MM.1S (cell line): ENCODE measurements at regions not wholly inside any gene's neighbourhood (a gene's known extent, or its start where the extent isn't known, plus 50 kb on each side); places are given as distances from the start of the nearest gene placed in this dataset.

Experiments
- DNase-seq: peaks from one replicate; pipeline ENCODE4 v3.0.0-alpha.2; 2015
- H2AFZ ChIP-seq: fragments of 300-600 bp; sonication (generic); 2 replicates; pipeline ENCODE4 v1.6.0; 2016; ENCODE audit warnings: antibody characterized with exemption, low read length
- H3F3A ChIP-seq: fragments of 300-600 bp; sonication (generic); 2 replicates; pipeline ENCODE4 v1.6.1; 2016; ENCODE audit warnings: mild to moderate bottlenecking, antibody characterized with exemption, low read length, moderate library complexity, mixed read lengths; ENCODE audit not compliant: insufficient read depth
- H3K27ac ChIP-seq: fragments of 300-600 bp; sonication (generic); 2 replicates; pipeline ENCODE4 v1.5.1; 2016; ENCODE audit warnings: mild to moderate bottlenecking, low read length
- H3K27me3 ChIP-seq: fragments of 300-600 bp; sonication (generic); replicated peaks from 2 replicates; pipeline ENCODE4 v1.6.0; 2016; ENCODE audit warnings: low read length; ENCODE audit not compliant: insufficient read depth
- H3K36me3 ChIP-seq: fragments of 300-600 bp; sonication (generic); replicated peaks from 2 replicates; pipeline ENCODE4 v1.6.1; 2016; ENCODE audit warnings: mild to moderate bottlenecking, low read length, mixed read lengths; ENCODE audit not compliant: insufficient read depth
- H3K4me1 ChIP-seq: fragments of 300-600 bp; sonication (generic); 2 replicates; pipeline ENCODE4 v1.6.1; 2016; ENCODE audit warnings: low read length, mixed read lengths
- H3K4me2 ChIP-seq: fragments of 300-600 bp; sonication (generic); 2 replicates; pipeline ENCODE4 v1.6.0; 2016; ENCODE audit warnings: low read depth, low read length
- H3K4me3 ChIP-seq: fragments of 300-600 bp; sonication (generic); 2 replicates; pipeline ENCODE4 v1.5.1; 2016; ENCODE audit warnings: low read length, mixed read lengths
- H3K79me2 ChIP-seq: fragments of 300-600 bp; sonication (generic); 2 replicates; pipeline ENCODE4 v1.6.1; 2016; ENCODE audit warnings: mixed run types, low read length, mixed read lengths
- H3K9ac ChIP-seq: fragments of 300-600 bp; sonication (generic); 2 replicates; pipeline ENCODE4 v1.6.1; 2016; ENCODE audit warnings: low read length, mixed read lengths
- H3K9me2 ChIP-seq: fragments of 300-600 bp; sonication (generic); replicated peaks from 2 replicates; pipeline ENCODE4 v1.6.1; 2016; ENCODE audit warnings: mild to moderate bottlenecking, low read length, mixed read lengths; ENCODE audit not compliant: insufficient read depth
- H3K9me3 ChIP-seq: fragments of 300-600 bp; sonication (generic); replicated peaks from 2 replicates; pipeline ENCODE4 v1.6.1; 2016; ENCODE audit warnings: mild to moderate bottlenecking, low read length, mixed read lengths; ENCODE audit not compliant: insufficient read depth
- H4K20me1 ChIP-seq: fragments of 300-600 bp; sonication (generic); 2 replicates; pipeline ENCODE4 v1.6.1; 2016; ENCODE audit warnings: mild to moderate bottlenecking, low read length, moderate library complexity, mixed read lengths; ENCODE audit not compliant: insufficient read depth
- CTCF ChIP-seq: fragments of 300-600 bp; sonication (generic); IDR thresholded peaks from 2 replicates; pipeline ENCODE4 v1.5.1; 2016; ENCODE audit warnings: antibody characterized with exemption, low read length, mixed read lengths
- EZH2 ChIP-seq: fragments of 300-600 bp; sonication (generic); optimal IDR thresholded peaks from 2 replicates; pipeline ENCODE3; 2017; ENCODE audit warnings: low read depth, mild to moderate bottlenecking, antibody characterized with exemption, low read length, mixed read lengths
- EZH2phosphoT487 ChIP-seq: fragments of 300-600 bp; sonication (generic); IDR thresholded peaks from 2 replicates; pipeline ENCODE4 v1.6.1; 2018; ENCODE audit warnings: antibody characterized with exemption, low read length

- Histone ChIP-seq H3K4me1 (no peaks in the 10 kb centered on the region), H3K27me3 (no peaks in the 10 kb centered on the region), H3K9me3 (no peaks in the 10 kb centered on the region), H3K36me3 (no peaks in the 10 kb centered on the region), H4K20me1 (no peaks in the 10 kb centered on the region), H3K79me2 (no peaks in the 10 kb centered on the region), H2AFZ (no peak overlapping the region), H3K27ac (no peak overlapping the region), H3K9ac (no peak overlapping the region), H3F3A (no peaks in the 10 kb centered on the region), H3K4me3 (no peak overlapping the region), H3K9me2 (no peaks in the 10 kb centered on the region; the same call in 1 of the 2 replicates), H3K4me2 (no peak overlapping the region)
- DNase-seq, result no peak
- TF ChIP-seq EZH2phosphoT487, result no peak
- no peak for TF ChIP-seq EZH2
- TF ChIP-seq CTCF, result no peak
Measured at GRCh38 chr3:153753035-153753434, 368.2 kb upstream of the ARHGEF26 start.

GRCh38 chr3:153756816-153757215 is 364.4 kb upstream of the ARHGEF26 start:
- TF ChIP-seq EZH2phosphoT487 (no peak), EZH2 (no peak), CTCF (no peak)
- H3K4me2 ChIP-seq, result no peak overlapping the region

GRCh38 chr3:153757839-153758238 is 363.4 kb upstream of the ARHGEF26 start:
- no peak overlapping the region for H2AFZ ChIP-seq
- no peak for DNase-seq
- H3K9me3 ChIP-seq, result no peaks in the 10 kb centered on the region
- no peaks in the 10 kb centered on the region for H4K20me1 ChIP-seq
- no peak for TF ChIP-seq CTCF
- no peak for TF ChIP-seq EZH2
- no peak for TF ChIP-seq EZH2phosphoT487
- H3K9ac ChIP-seq, result no peak overlapping the region
- H3K4me3 ChIP-seq, result no peak overlapping the region
- H3K4me1 ChIP-seq, result peaks cover 9% of the 10 kb centered on the region
- no peaks in the 10 kb centered on the region for H3K79me2 ChIP-seq
- H3K4me2 ChIP-seq, result no peak overlapping the region
- no peaks in the 10 kb centered on the region for H3K36me3 ChIP-seq
- no peak overlapping the region for H3K27ac ChIP-seq
- no peaks in the 10 kb centered on the region for H3K27me3 ChIP-seq
- H3F3A ChIP-seq, result no peaks in the 10 kb centered on the region
- no peaks in the 10 kb centered on the region for H3K9me2 ChIP-seq

More at GRCh38 chr3:153756816-153757215, 364.4 kb upstream of the ARHGEF26 start:
- H3F3A ChIP-seq, result no peaks in the 10 kb centered on the region
- H3K36me3 ChIP-seq, result no peaks in the 10 kb centered on the region
- H3K4me1 ChIP-seq, result no peaks in the 10 kb centered on the region
- no peak for DNase-seq
- no peak overlapping the region for H3K9ac ChIP-seq
- H3K27ac ChIP-seq, result no peak overlapping the region
- no peaks in the 10 kb centered on the region for H3K79me2 ChIP-seq
- no peaks in the 10 kb centered on the region for H4K20me1 ChIP-seq
- no peak overlapping the region for H3K4me3 ChIP-seq
- no peak overlapping the region for H2AFZ ChIP-seq
- H3K27me3 ChIP-seq, result no peaks in the 10 kb centered on the region
- no peaks in the 10 kb centered on the region for H3K9me3 ChIP-seq
- no peaks in the 10 kb centered on the region for H3K9me2 ChIP-seq
